OCI-LY3 (cell line): ENCODE measurements at regions not wholly inside any gene's neighbourhood (a gene's known extent, or its start where the extent isn't known, plus 50 kb on each side); places are given as distances from the start of the nearest gene placed in this dataset.

Experiments
- H2AFZ ChIP-seq: fragments of 200-600, 300-600 bp; shearing (Covaris generic); 2 replicates; pipeline ENCODE4 v1.6.0; 2014; ENCODE audit warnings: antibody characterized with exemption, low read depth, low read length
- H3K27ac ChIP-seq: fragments of 200-600, 300-600 bp; sonication (generic); 2 replicates; pipeline ENCODE4 v1.5.1; 2014; ENCODE audit warnings: mild to moderate bottlenecking, low read length, moderate library complexity, mixed read lengths
- H3K27me3 ChIP-seq: fragments of 200-600, 300-600 bp; sonication (generic); 2 replicates; pipeline ENCODE4 v1.6.1; 2014; ENCODE audit warnings: low read depth, low read length, mixed read lengths
- H3K36me3 ChIP-seq: fragments of 200-600, 300-600 bp; sonication (generic); replicated peaks from 2 replicates; pipeline ENCODE3; 2014; ENCODE audit warnings: low read depth, low read length, mixed read lengths
- H3K4me1 ChIP-seq: fragments of 300-600, 200-600 bp; sonication (generic); 2 replicates; pipeline ENCODE4 v1.6.1; 2014; ENCODE audit warnings: low read length, mixed read lengths
- H3K4me2 ChIP-seq: fragments of 200-600, 300-600 bp; sonication (generic); 2 replicates; pipeline ENCODE4 v1.6.1; 2014; ENCODE audit warnings: low read length, mixed read lengths
- H3K4me3 ChIP-seq: fragments of 300-600, 200-600 bp; sonication (generic); 2 replicates; pipeline ENCODE4 v1.5.1; 2014; ENCODE audit warnings: antibody characterized with exemption, mild to moderate bottlenecking, low read length, moderate library complexity
- H3K79me2 ChIP-seq: fragments of 300-600, 200-600 bp; shearing (Covaris generic); 2 replicates; pipeline ENCODE4 v1.6.1; 2014; ENCODE audit warnings: mild to moderate bottlenecking, low read length, mixed read lengths
- H3K9ac ChIP-seq: fragments of 300-600, 200-600 bp; shearing (Covaris generic); 2 replicates; pipeline ENCODE4 v1.6.0; 2014; ENCODE audit warnings: mild to moderate bottlenecking, low read length, moderate library complexity
- H3K9me3 ChIP-seq: fragments of 200-600, 300-600 bp; shearing (Covaris generic); 2 replicates; pipeline ENCODE4 v1.6.1; 2014; ENCODE audit warnings: low read length, mixed read lengths; ENCODE audit not compliant: insufficient read depth
- H4K20me1 ChIP-seq: fragments of 200-600, 300-600 bp; sonication (generic); 2 replicates; pipeline ENCODE4 v1.6.1; 2016; ENCODE audit warnings: low read length, mixed read lengths; ENCODE audit not compliant: insufficient read depth
- CTCF ChIP-seq: fragments of 200-600, 300-600 bp; sonication (generic); IDR thresholded peaks from 2 replicates; pipeline ENCODE4 v1.5.1; 2014; ENCODE audit warnings: antibody characterized with exemption, low read length, low read depth
- EZH2phosphoT487 ChIP-seq: fragments of 200-600 bp; shearing (Covaris generic); IDR thresholded peaks from 2 replicates; pipeline ENCODE4 v1.6.1; 2018; ENCODE audit warnings: antibody characterized with exemption, mixed run types, low read depth

GRCh38 chr4:138759554-138759902, 256.1 kb upstream of the NOCT start:
- Histone ChIP-seq H3K4me3 (no peak overlapping the region), H2AFZ (no peak overlapping the region), H3K4me1 (no peaks in the 10 kb centered on the region), H3K9ac (no peak overlapping the region), H3K27me3 (no peaks in the 10 kb centered on the region), H3K4me2 (no peak overlapping the region), H3K9me3 (no peaks in the 10 kb centered on the region), H3K27ac (no peak overlapping the region), H4K20me1 (no peaks in the 10 kb centered on the region), H3K79me2 (no peaks in the 10 kb centered on the region), H3K36me3 (no peaks in the 10 kb centered on the region)
- TF ChIP-seq EZH2phosphoT487 (no peak), CTCF (no peak)

- no peaks in the 10 kb centered on the region for H3K79me2 ChIP-seq
- H3K27ac ChIP-seq, result no peak overlapping the region
- H3K4me1 ChIP-seq, result no peaks in the 10 kb centered on the region
- H3K9me3 ChIP-seq, result no peaks in the 10 kb centered on the region
- no peak overlapping the region for H3K4me2 ChIP-seq
- no peak overlapping the region for H3K9ac ChIP-seq
- H3K27me3 ChIP-seq, result no peaks in the 10 kb centered on the region
- TF ChIP-seq CTCF, result no peak
- TF ChIP-seq EZH2phosphoT487, result no peak
- H2AFZ ChIP-seq, result no peak overlapping the region
- H3K4me3 ChIP-seq, result no peak overlapping the region
- no peaks in the 10 kb centered on the region for H4K20me1 ChIP-seq
- no peaks in the 10 kb centered on the region for H3K36me3 ChIP-seq
These were observed 256.6 kb upstream of the NOCT start for GRCh38 chr4:138758876-138759553.

- no peaks in the 10 kb centered on the region for H3K9me3 ChIP-seq
These were observed 257.4 kb upstream of the NOCT start for GRCh38 chr4:138758196-138758595.

GRCh38 chr4:138757432-138757831, 258.1 kb upstream of the NOCT start:
- no peak overlapping the region for H3K4me3 ChIP-seq
- TF ChIP-seq EZH2phosphoT487 (no peak), CTCF (no peak)

More at GRCh38 chr4:138758196-138758595, 257.4 kb upstream of the NOCT start:
- Histone ChIP-seq H3K27ac (no peak overlapping the region), H4K20me1 (no peaks in the 10 kb centered on the region), H3K4me2 (no peak overlapping the region), H2AFZ (no peak overlapping the region), H3K27me3 (no peaks in the 10 kb centered on the region), H3K36me3 (no peaks in the 10 kb centered on the region), H3K9ac (no peak overlapping the region), H3K4me3 (no peak overlapping the region), H3K4me1 (no peaks in the 10 kb centered on the region), H3K79me2 (no peaks in the 10 kb centered on the region)
- TF ChIP-seq EZH2phosphoT487 (no peak), CTCF (no peak)

More at GRCh38 chr4:138757432-138757831, 258.1 kb upstream of the NOCT start:
- Histone ChIP-seq H4K20me1 (no peaks in the 10 kb centered on the region), H3K79me2 (no peaks in the 10 kb centered on the region), H3K36me3 (no peaks in the 10 kb centered on the region), H3K9ac (no peak overlapping the region), H3K4me1 (no peaks in the 10 kb centered on the region), H3K4me2 (no peak overlapping the region), H2AFZ (no peak overlapping the region), H3K9me3 (no peaks in the 10 kb centered on the region), H3K27me3 (no peaks in the 10 kb centered on the region), H3K27ac (no peak overlapping the region)
